Transverse colon (tissue), 4 donors: ENCODE measurements at regions not wholly inside any gene's neighbourhood (a gene's known extent, or its start where the extent isn't known, plus 50 kb on each side); places are given as distances from the start of the nearest gene placed in this dataset.

ENCODE experiments used
- DNase-seq: peaks from one replicate; pipeline ENCODE4 v3.0.0-alpha.2; 2019
- H3K27ac ChIP-seq, 4 donors: fragments of 200-600 bp; sonication (generic); 2 replicates each; pipeline ENCODE4 v1.5.1; 2016 to 2018; ENCODE audit warnings: inconsistent platforms in 4 of 4
- H3K27me3 ChIP-seq: fragments of 200-600 bp; sonication (generic); 2 replicates; pipeline ENCODE4 v1.5.1; 2017; ENCODE audit warnings: inconsistent platforms
- H3K36me3 ChIP-seq, 4 donors: fragments of 200-600 bp; sonication (generic); 2 replicates each; pipeline ENCODE4 v1.5.1; 2017 to 2019; ENCODE audit warnings: inconsistent platforms in 4 of 4
- H3K4me1 ChIP-seq, 4 donors: fragments of 200-600 bp; sonication (generic); 2 replicates each; pipeline ENCODE4 v1.5.1; 2017 to 2020; ENCODE audit warnings: inconsistent platforms in 4 of 4
- H3K4me3 ChIP-seq, 4 donors: fragments of 200-600 bp; sonication (generic); 1 replicate in 1 of 4; 2 replicates in 3 of 4; pipeline versions ENCODE4 v1.5.1 to v1.6.1; 2017 to 2019; ENCODE audit warnings: inconsistent platforms in 4 of 4
- H3K9me3 ChIP-seq, 2 donors: fragments of 200-600 bp; sonication (generic); 2 replicates each; pipeline ENCODE4 v1.5.1; 2017 to 2019; ENCODE audit warnings: inconsistent platforms in 2 of 2
- CTCF ChIP-seq, 5 experiments: fragments of 200-600 bp in 3 of 5; fragments of 450-650 bp in 2 of 5; sonication (generic) in 3 of 5; IDR thresholded peaks; 1 replicate in 2 of 5; 2 replicates in 3 of 5; pipeline ENCODE4 v1.5.1; 2016 to 2017; ENCODE audit warnings: antibody characterized with exemption in 5 of 5, inconsistent platforms in 3 of 5, mild to moderate bottlenecking in 2 of 5, moderate library complexity in 1 of 5
- EP300 ChIP-seq: sonication (generic); formaldehyde crosslinking; IDR thresholded peaks from one replicate; pipeline ENCODE4 v1.6.1; 2017; ENCODE audit warnings: antibody characterized with exemption, low read depth
- POLR2A ChIP-seq: fragments of 450-650 bp; IDR thresholded peaks from one replicate; pipeline ENCODE4 v1.6.1; 2016; ENCODE audit warnings: antibody characterized with exemption, mild to moderate bottlenecking, moderate library complexity
- POLR2AphosphoS5 ChIP-seq, 3 donors: sonication (generic); formaldehyde crosslinking; IDR thresholded peaks; one replicate each; pipeline ENCODE4 v1.6.1; 2016; ENCODE audit warnings: antibody characterized with exemption in 3 of 3
- WGBS, 2 donors: methylation state at CpG; one replicate each; pipeline ENCODE4 v1.1.5; 2018; ENCODE audit warnings: low coverage in 1 of 2; 5-methylcytosine and 5-hydroxymethylcytosine counted together
- in situ Hi-C, 4 donors: fragments of 200-750 bp; cut with MboI; loops; one replicate each; pipeline versions ENCODE4 v1.15.0 to v1.15.1; 2017; ENCODE audit warnings: low sequenced_read_pairs in 3 of 4, low pct_ligation_motif_present in 1 of 4, low pct_unique_long_range_greater_than_20kb in 1 of 4
- intact Hi-C: fragments of 100-400 bp; cut with DNase I; formaldehyde crosslinking; loops from one replicate; pipeline ENCODE4 v1.15.1; 2023; ENCODE audit warnings: low total_unique reads

GRCh38 chr4:184306470-184306869 lies 88.8 kb upstream of the ENPP6 start:
- no peaks in the 10 kb centered on the region for H3K27me3 ChIP-seq
- intact Hi-C loops (no loop called here), in situ Hi-C loops (no loop called here)
- TF ChIP-seq POLR2A (no peak), EP300 (no peak), POLR2AphosphoS5 (IDR thresholded peaks at IDR 0.05) (no peak), CTCF (IDR thresholded peaks at IDR 0.05) (no peak)
- peaks cover 0 to 10% of the 10 kb centered on the region in 2 donors for H3K9me3 ChIP-seq
- 57 to 71% methylated on average over 1 of the region's 1 CpG for WGBS, 2 donors
- H3K4me3 ChIP-seq = no peak overlapping the region
- no peaks in the 10 kb centered on the region for H3K36me3 ChIP-seq
- peaks cover 3 to 25% (median 12%) of the 10 kb centered on the region in 4 donors for H3K4me1 ChIP-seq
- H3K27ac ChIP-seq = peak overlapping the region in 2 of 4 donors; percentile 28 to 55
- DNase-seq = no peak

GRCh38 chr4:184300816-184301215 lies 83.1 kb upstream of the ENPP6 start:
- H3K4me1 ChIP-seq = no peaks in the 10 kb centered on the region
- 97% methylated on average over 6 of the region's 6 CpGs; no CpG with 5 or more reads in 1 of the 2 donors for WGBS, 2 donors
- no peaks in the 10 kb centered on the region for H3K27me3 ChIP-seq
- intact Hi-C loops = no loop called here
- TF ChIP-seq POLR2AphosphoS5 (IDR thresholded peaks at IDR 0.05) (no peak), CTCF (IDR thresholded peaks at IDR 0.05) (no peak), EP300 (no peak), POLR2A (no peak)
- DNase-seq = no peak
- H3K9me3 ChIP-seq = peaks cover 0 to 10% of the 10 kb centered on the region in 2 donors
- no peaks in the 10 kb centered on the region for H3K36me3 ChIP-seq
- H3K4me3 ChIP-seq = no peak overlapping the region
- in situ Hi-C loops = no loop called here
- no peak overlapping the region for H3K27ac ChIP-seq

GRCh38 chr4:184298254-184298653 lies 80.6 kb upstream of the ENPP6 start:
- TF ChIP-seq POLR2A = no peak
- TF ChIP-seq CTCF (IDR thresholded peaks at IDR 0.05) = no peak
- TF ChIP-seq EP300 = no peak
- TF ChIP-seq POLR2AphosphoS5 (IDR thresholded peaks at IDR 0.05) = no peak
- Histone ChIP-seq H3K27ac (no peak overlapping the region), H3K4me3 (no peak overlapping the region), H3K36me3 (no peaks in the 10 kb centered on the region), H3K4me1 (peaks cover 0 to 10% (median 4%) of the 10 kb centered on the region in 4 donors), H3K27me3 (no peaks in the 10 kb centered on the region), H3K9me3 (no peaks in the 10 kb centered on the region)
- 72 to 100% methylated on average over 1 to 3 of the region's 3 CpGs for WGBS, 2 donors
- intact Hi-C loops = no loop called here
- in situ Hi-C loops = no loop called here
- DNase-seq = no peak

GRCh38 chr4:184295206-184295605 lies 77.5 kb upstream of the ENPP6 start:
- intact Hi-C loops (no loop called here), in situ Hi-C loops (no loop called here)
- no peaks in the 10 kb centered on the region for H3K9me3 ChIP-seq
- H3K4me3 ChIP-seq = no peak overlapping the region
- no peak overlapping the region for H3K27ac ChIP-seq
- no peak for DNase-seq
- 94% methylated on average over 4 of the region's 4 CpGs; no CpG with 5 or more reads in 1 of the 2 donors for WGBS, 2 donors
- H3K27me3 ChIP-seq = no peaks in the 10 kb centered on the region
- H3K4me1 ChIP-seq = peaks cover 0 to 14% (median 8%) of the 10 kb centered on the region in 4 donors
- TF ChIP-seq POLR2AphosphoS5 (IDR thresholded peaks at IDR 0.05) (no peak), POLR2A (no peak), CTCF (IDR thresholded peaks at IDR 0.05) (no peak), EP300 (no peak)
- H3K36me3 ChIP-seq = no peaks in the 10 kb centered on the region
